GM19240 (cell line): ENCODE measurements at regions not wholly inside any gene's neighbourhood (a gene's known extent, or its start where the extent isn't known, plus 50 kb on each side); places are given as distances from the start of the nearest gene placed in this dataset.
"Not testable (repeated sequence)": the region's sequence is repeated elsewhere in the genome, so short reads cannot be mapped to it uniquely, and the experiment has no call there.

Experiments used
- DNase-seq: peaks from one replicate; pipeline ENCODE4 v3.0.0; 2011; ENCODE audit warnings: low spot score; ENCODE audit not compliant: insufficient read length

DNA sequence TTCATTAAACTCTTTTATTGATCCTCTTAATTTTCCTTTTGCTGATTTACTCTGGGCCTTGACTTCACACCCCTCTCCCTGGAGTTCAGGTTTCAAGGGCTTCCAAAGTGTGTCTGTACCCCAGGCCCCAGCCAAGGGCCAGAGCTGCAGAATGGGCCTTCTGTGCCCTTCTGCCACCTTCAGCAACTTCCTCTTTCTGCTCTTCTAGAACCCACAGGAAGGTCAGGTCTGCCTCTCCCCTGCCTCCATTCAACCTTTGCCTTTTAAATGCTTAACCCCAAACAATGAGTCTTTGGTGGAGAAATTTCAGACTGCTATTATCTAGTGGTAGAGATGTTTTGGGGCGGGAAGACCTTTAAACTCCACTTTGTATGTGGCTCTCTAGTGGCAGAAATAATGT lies 63.1 kb downstream of the TSN start:
- DNase-seq = no peak

DNA sequence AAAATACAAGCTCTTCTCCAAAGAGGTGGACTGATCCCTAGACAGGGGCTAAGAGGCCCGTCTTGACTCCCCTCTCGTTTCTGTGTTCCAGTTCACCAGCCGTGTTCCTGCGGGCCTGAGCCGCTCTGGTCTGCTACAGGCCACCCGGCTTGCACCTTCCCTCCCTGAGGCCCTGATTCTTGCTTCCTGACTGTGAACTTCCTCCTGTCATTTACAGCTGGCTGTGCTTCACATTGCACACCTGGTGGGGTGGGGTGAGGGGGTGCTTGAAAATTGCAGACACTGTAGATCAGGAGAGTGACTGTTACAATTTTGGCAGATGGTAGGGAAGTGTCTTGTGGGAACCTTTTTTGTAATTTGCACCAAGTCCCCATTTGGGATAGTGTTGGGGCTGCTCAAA lies 64.4 kb downstream of the TSN start:
- DNase-seq = no peak

DNA sequence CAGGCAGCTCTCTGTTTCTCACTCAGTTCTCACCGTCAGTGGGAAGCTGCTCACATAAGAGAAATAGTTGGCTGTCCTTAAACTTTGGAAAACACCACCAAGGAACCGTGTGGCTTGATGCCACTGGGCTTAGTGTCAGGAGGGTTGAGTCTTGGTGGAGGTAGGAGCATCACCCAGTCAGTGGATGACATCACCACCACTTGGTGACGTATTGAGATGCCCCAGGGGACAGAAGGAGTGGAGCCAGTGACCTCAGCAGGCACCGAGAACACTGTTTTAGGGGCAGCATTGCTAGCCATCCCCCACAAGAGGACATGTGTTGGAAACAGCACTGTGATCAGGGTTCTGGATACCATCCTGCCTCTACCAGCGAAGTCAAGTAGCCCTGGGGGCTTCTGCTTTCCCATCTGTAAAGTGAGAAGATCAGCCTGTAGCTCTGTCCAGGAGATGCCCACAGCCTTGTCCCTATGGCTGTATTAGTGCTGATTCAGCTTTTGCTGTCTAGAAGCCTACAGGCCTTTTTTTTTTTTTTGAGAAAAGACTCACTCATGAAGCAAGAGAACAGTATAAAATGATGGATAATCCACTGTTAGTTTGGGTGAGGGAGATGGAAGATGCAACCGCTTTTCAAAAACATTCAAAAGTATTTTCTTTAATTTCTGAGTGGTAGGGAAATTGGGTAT lies 66.2 kb downstream of the TSN start:
- no peak for DNase-seq

DNA sequence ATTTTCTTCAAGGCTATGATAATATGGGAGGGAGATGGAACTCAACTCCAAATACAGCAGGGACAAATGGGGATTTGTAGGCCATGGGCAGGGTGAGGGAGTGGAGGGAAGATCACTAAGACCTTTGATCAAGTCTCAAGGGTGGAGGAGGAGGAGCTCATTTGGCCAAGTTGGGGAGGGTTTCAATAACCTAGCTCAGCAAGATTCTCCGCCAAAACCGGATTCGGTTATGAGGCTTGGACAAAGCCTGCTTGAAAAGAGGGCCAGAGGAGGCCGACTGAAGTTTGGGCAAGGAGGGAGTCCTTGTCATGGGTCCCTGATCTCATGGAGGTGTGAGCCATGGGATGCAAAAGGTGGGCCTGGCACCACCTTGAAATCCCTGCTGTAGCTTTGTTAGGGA lies 68.8 kb downstream of the TSN start:
- DNase-seq = no peak

DNA sequence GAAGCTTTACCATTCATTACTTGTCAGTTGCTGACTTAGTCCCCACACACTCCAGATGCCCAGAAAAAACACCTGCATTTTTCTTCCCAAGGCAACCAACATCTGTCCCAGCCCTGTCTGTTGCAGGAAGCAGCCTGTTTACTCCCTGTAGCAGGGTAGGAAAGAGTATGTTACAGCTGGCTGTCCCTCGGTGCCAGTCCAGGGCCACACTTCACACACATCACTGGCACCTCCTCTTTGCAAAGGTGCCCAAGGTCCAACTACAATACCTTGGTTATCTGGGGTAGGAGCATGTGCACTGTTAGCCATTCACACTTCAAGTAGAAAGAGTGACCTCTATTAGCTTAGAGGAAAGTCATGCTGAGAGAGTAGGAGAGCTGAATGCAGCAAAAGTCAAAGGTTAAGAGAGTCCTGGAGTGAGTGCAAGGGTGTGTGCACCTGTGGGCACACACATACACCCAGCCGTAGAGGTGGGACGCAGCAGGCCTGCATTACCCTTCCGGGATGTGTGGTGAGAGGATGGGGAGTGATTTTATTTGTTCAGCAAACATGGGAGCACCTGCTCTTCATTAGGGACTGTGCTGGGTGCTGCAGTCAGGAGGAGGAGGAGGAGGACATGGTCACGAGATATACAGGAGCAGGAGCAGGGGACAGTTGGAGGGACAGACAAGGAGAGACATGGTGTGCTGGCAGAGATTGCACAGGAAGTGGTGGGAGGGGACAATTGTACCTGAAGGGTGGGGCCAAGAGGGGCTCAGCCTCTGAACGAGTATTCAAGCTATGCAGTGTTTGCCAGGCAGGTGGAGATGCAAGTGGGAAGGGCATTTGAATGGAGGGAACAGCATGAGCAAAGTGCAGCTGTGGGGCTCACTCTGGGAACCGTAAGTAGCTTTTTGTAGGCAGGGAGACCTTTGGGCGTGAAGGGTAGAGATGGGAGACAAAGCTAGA lies 69.8 kb downstream of the TSN start:
- DNase-seq = no peak

DNA sequence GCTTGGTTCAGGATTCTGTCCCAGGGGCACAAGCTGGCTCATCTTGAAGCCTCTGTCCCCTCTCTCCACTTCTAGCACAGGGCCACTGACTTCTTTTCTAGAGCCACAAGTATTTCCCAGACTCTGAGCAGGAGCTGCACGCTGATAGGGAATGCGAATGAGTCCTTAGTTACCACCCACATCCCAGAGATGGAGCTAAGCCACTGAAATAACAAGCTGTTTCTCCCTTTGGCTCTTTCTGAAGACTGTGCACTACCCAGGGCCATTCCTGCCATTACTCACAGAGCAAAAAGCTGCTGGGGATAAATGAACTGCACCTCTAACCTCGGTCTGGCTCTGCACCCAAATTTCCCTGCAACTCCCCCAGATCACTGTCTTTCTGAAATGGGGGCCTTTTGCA lies 70.6 kb downstream of the TSN start:
- DNase-seq = no peak

DNA sequence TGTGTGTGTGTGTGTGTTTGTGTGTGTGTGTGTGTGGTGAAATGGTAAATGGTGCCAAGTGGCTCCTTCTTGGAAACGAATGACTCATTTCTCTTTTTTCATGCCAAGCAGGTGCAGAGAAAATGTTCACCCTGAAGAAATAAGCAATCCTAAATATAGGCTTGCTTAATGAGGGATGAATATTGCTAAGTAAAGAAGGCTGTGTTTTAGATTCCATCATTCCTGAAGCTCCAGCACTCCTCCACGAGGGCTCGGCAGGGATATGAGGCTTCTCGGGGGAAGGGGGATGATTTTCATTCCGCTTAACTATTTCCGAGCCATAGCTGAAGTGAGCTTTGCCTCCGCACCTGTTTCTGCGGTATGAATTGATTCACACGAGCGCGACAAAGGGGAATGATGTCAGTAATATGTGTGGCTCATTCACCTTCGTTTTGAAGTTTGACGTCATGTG lies 72.9 kb downstream of the TSN start:
- no peak for DNase-seq

GRCh38 chr2:121830809-121831208 lies 75.4 kb downstream of the TSN start:
- DNase-seq = no peak

GRCh38 chr2:121831841-121832240 lies 76.4 kb downstream of the TSN start:
- DNase-seq = no peak

DNA sequence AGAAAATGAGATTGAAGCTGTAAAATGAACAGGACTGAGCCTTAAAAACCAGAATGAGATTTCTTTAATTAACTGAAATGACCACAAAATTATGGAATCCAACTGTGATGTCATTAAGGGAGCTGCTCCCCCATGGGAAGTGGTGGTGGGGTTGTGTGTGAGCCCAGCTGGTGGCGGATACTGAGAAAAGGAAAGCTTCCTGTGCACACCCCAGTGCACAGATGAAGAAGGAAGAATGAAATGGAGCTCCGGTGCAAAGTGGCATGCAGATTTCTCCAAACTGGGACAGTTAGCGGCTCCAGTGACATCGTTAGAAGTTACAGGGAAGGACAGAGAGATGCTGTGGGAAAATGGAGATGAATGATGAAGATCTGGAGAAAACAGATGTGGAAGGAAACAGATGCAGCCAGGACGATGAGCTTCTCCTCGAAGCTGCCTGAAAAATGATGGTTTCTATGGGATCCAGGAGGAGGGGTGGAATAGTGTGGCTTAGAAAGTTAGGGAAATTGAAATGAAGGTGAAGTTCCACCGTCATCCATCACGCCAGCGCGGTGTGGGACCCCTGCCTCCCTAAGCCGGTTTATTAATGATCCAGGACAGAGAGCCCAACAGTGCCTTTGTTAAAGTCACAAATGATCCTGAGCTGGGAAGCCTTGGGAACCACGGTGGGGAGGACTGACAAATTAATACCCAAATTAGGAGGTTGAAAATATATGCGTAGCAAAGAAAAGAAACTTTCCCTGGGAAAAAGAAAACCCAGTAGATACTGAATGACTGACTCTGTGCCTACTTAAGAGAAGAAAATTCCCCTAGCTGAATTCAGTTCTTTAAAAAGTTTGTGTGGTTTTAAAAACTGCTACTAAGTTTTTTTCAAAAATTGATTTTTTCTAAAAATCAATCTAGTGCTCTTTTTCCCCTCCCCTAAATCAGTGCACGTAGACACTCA lies 77.2 kb downstream of the TSN start:
- DNase-seq = no peak

- DNase-seq = no peak
These were observed 77.9 kb downstream of the TSN start for GRCh38 chr2:121833358-121833723.

DNA sequence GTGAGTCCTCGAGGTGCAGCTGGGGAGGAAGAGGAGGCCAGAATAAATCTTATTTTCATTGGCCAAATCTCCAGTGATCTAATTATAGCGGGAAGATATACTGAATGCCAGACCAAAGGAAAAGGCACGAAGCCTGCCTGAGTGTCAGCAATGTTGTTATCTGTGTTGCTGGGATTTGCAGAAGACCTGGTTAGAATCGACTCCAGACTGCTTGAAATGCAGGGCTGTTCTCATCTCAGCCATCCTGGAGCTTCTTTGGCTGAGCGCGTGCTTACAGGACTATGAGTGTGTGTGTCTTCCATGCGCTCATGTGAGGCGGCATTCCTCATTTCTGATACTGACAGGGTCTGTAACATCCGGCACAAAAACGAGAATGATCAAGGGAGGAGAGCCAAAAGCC lies 81.2 kb downstream of the TSN start:
- no peak for DNase-seq

DNA sequence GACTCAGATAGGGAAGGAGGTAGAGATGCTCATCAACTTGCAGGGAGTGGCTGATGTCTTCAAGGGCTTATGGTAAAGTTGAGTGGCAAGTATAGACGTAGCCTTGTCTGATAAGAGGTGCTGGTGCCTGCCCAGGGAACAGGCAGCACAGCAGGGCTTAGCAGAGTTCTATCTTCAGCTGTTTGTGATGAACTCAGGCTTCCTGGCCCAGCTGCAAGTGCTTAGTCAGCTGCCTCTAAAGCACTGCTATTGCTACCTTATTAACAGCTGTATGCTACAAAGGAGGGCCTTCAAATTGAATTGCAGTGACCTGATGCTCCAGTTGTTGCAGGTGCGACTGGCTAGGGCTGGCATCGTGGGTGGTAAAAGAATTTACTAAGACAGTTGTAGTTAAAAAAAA lies 82.1 kb downstream of the TSN start:
- no peak for DNase-seq

DNA sequence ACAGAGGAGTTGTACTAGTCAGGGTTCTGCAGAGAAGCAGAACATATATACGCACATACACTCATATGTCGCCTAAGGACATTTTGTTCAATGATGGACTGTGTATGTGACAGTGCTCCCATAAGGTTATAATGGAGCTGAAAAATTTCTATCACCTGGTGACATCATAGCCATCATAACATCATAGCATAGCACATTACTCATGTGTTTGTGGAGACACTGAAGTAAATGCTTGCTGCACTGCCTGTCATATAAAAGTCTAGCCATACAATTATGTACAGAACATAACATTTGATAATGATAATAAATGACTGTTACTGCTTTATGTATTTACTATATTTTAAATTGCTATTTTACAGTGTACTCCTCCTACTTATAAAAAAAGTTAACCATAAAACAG lies 83.1 kb downstream of the TSN start:
- no peak for DNase-seq

- DNase-seq = no peak
These were observed 84.1 kb downstream of the TSN start for GRCh38 chr2:121839584-121839983.

- no peak for DNase-seq
These were observed 93.8 kb downstream of the TSN start for GRCh38 chr2:121849236-121849635.

DNA sequence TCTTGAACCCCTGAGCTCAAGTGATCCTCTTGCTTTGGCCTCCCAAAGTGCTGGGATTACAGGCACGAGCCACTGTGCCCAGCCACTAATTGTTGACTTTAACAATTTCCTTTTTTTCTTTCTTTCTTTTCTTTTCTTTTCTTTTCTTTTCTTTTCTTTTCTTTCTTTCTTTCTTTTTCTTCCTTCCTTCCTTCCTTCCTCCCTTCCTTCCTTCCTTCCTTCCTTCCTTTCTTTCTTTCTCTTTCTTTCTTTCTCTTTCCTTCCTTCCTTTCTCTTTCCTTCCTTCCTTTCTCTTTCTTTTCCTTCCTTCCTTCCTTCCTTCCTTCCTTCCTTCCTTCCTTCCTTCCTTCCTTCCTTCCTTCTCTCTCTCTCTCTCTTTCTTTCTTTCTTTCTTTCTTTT lies 97.7 kb downstream of the TSN start:
- DNase-seq = not testable (repeated sequence)

DNA sequence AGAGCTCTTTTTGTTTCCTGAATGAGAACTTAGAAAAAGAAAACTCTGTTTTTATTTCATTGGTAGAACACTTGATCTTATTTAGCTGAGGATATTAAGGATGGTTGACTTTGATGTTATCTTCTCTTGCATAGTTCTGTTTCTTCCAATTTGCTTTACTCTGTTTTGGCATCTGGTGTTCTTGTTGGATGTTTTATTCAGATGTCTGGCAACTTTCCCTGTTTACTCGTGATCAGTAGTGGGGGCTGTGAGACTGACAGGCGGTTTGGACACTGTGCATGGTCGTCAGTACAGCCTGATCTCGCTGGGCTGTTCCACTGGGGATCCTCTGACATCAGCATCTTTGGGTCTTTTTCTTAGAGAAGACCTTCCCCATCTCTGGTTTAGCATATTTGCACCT lies 100.1 kb downstream of the TSN start:
- DNase-seq = no peak

GRCh38 chr2:121856360-121856759 lies 100.9 kb downstream of the TSN start:
- no peak for DNase-seq

GRCh38 chr2:121858369-121858768 lies 102.9 kb downstream of the TSN start:
- DNase-seq = no peak

GRCh38 chr2:121858847-121859246 lies 103.4 kb downstream of the TSN start:
- no peak for DNase-seq
